NCI-H1048 (cell line): ENCODE measurements at regions not wholly inside any gene's neighbourhood (a gene's known extent, or its start where the extent isn't known, plus 50 kb on each side); places are given as distances from the start of the nearest gene placed in this dataset.

Experiments used
- DNase-seq: peaks from one replicate; lab custom pipeline; 2025; lab: John Stamatoyannopoulos, UW

DNA sequence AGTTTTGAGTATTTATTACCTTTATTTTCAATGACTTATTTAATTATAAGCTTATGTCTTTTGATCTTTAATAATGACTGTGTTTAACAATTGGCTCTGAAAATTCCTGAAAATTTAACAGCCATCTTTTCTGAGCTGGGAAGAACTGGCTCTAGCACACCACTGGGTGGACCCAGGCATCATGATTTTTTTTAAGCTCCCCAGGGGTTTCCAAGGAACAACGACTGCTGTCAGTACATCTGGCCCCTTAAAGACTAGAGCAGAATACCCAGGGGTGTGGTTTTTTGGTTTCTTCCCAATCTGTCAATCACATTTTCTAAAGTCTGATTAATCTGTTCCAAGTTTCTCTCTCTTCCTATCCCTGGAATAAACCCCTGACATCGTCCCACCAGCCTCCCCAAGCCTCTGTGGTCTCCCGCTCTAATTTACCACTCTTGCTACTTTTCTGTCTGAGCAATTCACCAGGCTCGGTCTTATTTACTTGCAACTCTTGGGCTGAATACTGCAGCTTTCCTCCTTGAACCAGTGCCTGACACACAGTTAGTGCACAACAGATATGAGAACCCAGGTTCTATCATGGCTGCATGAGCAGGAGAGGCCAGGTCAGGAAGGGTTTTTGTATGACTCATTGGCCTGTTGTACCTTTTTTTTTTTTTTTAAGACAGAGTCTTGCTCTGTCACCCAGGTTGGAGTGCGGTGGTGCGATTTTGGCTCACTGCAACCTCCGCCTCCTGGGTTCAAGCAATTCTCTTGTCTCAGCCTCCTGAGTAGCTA lies 321.9 kb downstream of the ZSWIM6 start:
- no peak for DNase-seq

DNA sequence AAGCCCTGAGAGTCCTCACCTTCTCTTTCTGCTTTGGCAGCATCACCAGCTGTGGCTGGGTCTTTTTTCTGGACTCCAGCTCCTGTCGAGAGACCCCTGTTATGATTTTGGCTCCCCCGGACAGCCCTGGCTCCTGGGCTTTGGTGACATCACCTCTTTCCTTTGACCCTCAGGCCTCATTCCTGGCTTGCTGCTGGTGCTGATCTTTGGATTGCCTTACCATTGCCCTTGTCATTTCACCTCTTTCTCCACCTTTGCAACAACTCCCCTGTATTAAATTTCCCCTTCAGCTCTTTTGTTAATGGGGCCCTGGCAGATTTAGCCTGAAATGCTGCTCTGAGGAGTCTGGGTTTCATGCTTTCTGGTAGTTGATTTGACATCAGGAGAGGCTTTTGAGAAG lies 322.8 kb downstream of the ZSWIM6 start:
- no peak for DNase-seq

DNA sequence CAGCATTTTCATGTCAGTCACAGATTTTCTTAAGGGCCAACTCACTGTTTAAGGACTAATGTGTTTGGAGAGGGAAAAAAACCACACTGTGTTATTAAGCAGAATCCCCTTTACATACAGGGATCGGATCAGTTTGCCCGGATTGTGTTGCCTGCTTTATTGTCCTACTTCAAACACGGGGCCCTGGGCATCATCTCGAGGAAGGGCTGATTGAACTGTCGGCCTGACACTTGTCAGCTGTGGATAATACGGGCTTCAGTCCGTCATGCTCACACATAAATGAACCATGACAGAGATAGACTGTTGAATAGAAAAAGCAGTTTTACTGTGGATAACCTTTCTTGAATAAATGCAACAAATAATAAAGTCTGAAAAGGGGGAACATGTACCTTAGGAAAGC lies 325.0 kb downstream of the ZSWIM6 start:
- DNase-seq = no peak

DNA sequence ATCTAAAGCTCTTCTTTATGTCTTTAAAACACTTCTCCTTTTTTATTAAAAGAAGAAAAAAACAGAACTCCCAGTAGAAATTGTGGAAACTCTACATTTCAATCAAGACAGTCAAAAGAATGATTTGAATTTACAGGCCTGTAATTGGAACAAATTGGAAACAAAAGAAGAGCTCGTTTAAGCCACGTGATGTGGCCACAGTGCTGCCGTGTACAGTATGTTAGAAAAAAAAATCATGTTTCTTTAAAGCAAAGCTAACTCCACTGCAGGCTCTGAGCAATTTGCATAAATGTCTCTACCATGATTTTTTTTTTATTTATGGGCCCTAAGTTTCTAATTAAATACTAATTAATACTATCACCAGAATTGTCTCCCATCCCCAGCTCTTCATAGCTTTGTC lies 325.6 kb downstream of the ZSWIM6 start:
- no peak for DNase-seq

DNA sequence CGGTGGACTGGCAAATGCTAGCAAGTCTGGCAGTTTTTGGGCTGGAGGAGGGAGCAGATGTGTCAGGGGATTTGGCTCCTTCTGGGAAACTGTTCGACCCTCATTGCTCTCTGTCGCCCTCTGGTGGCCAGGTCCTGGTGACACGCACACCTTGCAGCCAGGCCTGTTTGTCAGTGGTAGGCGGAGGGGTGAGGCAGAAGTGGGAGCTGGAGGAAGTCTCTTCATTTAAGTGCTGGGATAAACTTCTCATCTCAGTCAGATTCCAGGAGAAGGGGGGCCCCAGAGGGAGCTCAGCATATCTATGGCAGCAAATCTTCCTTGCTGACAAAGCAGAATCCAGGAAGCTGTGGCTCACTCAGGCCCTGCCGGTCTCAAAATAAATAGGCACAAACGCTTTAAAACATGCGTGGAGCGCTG lies 326.5 kb downstream of the ZSWIM6 start:
- DNase-seq = peak; percentile 20

DNA sequence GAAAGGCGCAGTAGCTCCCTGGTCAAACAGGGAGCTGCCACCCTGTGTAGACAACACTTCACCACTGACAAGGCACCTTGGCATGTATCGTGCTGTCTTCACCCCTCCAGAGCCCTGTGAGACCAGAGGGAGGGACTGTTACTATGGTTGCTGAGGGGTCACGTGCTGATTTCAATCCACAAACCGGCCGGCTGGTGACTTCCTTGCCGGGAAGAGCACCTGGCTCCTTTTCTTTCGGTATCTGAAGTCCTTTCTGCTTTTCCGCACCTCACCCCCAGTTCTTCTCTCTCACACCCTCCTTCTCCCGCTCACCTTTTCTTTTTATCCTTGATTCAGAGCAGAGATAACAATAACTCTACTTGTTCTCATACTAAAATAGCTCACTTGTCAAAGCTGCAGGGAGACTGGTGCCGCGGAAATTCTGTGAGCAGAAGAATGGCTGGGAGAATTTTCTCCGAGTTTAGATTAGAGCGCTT lies 327.2 kb downstream of the ZSWIM6 start:
- no peak for DNase-seq

DNA sequence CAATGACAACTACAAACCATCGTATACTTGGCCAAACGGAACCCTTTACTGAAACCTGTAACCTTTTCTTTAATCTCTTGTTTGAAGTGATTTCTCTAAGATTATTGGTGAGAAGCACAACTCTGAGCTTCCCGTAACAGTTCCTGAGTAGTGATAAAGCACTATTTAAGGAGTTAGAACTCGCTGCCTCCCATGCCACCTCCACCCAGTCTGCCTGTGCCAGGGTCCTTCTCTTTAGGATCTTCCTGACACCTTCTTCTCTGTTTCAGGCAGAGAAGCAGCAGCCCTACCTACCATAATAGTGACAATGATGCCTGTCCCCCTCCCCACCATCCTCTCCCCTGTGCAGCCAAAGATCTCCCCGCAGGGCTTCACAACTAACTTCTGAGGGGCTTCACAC lies 330.6 kb downstream of the ZSWIM6 start:
- DNase-seq = no peak

DNA sequence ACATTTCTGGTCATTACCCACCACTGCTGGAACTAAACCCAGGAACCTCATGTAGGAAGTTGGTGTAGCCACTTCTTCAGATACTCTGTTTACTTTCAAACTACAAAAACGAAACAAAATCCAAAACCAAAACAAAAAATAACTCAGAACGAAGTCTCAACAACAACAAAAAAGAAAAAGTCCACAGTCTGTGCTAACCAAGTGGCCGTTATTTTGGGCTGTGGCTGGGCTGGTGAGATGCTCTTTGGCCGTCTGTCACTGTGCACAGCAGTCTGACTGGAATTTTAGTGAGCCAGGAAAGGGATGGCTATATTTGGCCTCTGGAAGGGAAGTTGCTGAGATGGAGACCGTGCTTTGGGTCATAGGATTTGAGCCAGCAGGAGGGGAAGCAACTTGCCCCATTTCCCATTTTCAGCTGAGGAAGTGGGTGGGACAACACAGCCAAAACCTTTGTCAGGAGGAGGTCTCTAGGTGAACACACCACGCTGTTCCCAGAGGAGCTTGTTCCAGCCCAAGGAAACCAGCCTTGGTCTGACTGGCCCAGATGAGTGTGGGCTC lies 334.1 kb downstream of the ZSWIM6 start:
- no peak for DNase-seq

DNA sequence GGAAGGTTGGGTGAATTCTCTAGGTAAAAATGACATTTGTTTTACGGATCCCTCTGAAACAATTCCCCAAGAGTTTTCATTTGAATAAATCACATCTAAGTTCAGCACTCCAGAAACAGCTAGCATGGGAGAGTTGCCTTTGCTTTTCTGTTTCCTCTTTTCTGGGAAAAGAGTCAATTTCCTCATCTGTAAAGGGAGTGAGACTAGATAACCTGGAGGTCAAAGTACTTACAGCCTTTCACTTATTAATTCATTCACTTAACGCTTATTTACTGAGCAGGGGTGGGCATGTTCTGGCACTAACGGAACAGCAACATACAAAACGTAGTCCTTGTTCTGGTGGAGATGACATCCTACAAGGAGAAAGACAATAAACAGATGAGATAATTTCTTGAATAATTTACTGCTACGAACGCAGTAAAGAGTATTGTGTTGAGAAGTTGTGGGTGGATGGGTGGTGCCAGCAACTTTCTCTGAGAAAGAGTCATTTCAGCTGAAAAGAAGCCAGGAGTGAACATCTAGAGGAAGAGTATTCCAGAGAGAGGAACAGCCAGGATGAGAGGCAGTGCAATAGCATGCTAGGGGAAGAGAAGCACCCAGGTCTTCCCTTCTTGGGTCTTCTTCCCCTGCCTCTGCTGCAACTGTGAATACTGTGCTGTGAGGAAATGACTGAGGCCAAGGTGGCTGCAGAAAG lies 335.6 kb downstream of the ZSWIM6 start:
- DNase-seq = no peak

DNA sequence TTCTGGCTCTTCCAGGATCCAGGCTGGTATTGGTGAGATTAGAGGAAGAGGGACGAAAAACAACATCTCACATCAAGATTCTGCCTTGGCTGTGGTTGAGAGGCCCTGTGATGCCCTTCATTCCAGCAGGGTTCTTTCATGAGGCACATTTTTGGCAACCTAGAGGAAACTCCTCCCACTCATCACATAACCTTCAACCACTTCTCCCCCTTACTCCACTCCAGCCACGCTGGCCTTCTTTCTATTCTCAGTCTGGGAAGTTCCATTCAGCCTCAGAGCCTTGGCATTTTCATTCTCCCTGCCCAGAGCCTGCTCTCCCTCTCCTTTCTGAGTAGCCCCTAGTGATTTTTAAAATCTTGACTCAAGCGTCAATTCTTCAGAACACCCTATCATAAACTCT lies 337.5 kb downstream of the ZSWIM6 start:
- DNase-seq = no peak

DNA sequence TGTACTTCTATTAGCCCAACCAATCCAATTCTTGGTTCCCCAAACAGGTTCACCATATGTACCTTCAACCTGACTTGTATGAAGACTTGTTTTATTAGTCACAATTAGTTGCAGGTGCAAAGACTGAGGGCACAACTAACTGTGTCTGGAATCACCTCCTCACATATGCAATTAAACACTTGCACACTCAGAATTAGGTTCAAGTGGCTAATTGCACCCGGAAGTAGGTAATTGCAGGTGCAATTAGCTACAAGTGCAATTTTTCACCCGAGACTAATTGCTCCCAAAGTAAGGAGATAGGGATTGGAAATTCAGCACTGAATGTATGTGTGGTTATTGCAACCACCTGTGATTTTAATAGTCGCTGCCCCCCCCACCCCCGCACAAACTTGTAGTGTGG lies 338.9 kb downstream of the ZSWIM6 start:
- no peak for DNase-seq

DNA sequence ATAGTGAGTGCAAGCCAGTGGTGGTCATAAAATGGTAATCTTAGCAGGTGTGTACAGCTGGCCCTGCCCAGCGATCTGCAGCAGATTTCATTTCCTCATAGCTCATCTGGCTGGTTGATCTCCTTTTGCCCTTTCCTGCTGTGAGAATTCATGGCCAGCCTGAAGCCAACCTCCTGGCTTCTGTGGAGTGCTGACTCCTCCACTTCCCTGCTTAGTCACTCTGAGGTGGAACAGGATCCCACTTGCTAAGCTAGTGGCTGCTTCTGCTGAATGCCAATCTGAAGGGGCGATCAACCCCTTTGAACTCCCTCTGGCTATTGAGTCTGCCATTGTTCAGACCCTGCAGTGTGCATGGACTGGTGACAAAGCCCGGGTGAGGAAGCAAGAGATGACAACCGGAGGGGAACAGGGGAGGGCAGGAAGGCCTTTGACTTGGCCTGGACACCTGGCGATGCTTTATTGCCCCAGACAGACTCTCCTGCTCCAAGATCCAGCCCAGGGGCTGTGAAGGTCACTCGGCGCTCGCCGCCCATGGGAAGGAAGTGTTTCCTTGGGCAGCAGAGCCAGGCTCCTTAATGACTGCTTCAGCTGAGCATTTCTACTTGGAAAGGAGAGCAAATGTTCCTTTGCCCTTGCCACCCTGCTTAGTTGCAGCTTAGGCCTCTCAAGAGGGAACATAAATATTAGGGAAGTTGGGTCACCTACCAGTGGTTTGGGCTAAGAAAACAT lies 341.1 kb downstream of the ZSWIM6 start:
- DNase-seq = no peak

DNA sequence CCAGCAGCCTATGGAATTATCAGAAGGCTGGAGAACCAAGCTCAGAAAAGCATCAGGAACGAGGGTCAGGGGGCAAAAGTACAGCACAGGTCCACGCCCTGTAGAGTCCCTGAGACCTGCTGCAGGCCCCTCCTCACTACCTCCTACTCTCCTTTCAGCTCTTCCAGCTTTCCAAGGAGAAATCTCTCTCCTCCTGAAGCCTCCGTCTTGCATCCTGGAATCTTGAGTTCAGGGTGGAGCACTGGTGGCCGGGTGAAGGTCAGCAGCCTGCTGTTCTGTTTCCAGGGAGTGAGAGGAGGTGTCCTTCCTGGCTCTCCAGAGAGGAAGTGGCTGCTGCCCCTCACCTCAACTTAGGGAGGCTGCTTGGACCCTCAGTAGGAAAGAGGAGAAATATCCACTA lies 342.3 kb downstream of the ZSWIM6 start:
- no peak for DNase-seq

DNA sequence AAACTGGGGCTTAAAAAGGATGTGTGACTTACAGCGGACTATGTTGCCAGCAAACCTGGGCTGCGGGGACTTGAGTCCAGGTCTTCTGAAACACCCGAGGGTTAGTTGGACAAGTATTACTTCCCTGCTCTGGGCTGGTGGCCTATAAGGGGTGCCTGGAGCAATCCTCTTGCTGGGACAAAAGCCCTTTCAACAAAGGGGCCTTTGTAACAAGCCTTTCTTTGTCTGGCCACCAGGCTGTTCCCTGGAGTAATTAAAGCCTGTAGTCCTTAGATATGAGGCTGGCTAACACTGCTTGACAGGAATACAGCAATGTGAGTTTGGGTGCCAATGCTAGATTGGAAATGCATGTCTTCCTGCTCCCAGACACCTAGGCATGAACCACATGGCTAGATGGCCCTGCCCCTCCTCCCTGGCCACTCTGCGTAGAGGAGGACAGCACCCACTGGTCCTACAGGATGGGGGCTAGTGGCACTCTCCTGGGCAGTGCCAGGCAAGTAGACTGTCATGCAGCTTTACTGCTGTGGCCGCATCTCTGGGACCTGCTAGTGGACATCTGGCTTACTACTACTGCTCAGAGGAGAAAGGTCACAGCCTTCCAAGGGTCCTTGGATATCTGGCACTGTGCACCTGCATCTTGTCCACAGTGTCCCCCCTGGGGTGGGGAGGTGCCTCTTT lies 343.1 kb downstream of the ZSWIM6 start:
- DNase-seq = no peak

DNA sequence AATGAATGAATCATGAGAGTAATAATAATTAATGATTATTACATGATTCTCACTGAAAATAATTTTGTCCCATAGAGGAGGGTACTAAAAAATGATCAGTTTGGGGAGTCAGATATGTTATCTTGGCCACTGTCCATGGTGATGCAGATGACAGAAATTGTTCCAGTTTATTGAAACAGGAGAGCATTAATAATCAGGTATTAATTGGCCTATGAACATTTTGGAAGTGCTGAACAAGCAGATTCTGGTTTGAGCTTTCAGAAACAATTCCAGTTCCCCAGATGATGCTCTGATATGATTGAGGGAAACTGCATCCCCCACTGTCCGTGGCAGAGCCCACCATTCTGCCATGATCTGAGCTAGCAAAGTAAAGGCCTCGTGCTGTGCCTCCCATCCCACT lies 345.2 kb downstream of the ZSWIM6 start:
- no peak for DNase-seq

DNA sequence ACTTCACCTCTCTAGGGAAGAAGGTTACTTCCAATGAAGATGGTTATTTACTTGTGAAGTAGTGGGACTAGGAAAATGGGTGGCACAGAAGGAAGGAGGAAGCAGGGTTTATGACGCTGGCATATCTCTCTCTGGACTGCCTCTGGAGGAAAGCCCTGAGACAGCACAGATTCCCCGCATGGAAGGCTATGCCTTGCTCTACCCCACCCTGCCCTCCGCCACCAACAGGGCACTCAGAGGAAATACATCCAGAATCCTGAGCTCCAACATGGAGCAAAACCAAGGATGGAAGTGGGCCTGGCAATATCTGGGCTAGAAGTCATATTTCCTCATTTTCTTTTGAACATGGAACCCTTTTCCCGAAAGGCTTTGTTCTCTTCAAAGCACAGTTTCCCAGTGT lies 346.9 kb downstream of the ZSWIM6 start:
- no peak for DNase-seq

DNA sequence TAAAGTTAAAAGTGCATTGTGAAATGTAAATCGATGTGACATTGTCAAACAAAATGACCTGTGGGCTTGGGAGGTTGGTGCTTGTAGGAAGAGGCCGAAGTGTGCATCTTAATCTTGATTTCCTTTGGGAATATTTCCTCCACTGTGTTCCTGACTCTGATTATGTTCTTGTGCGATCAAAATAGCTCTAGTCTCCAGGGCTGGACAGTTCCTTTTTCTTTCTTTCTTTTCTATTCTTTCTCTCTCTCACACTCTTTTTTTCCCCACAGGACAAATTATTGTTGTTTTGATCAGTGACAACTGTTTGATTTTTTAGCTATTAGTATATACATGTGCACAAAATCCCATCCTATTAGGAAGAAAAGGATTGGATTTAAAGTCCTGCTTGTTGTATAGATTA lies 347.5 kb downstream of the ZSWIM6 start:
- DNase-seq = no peak

DNA sequence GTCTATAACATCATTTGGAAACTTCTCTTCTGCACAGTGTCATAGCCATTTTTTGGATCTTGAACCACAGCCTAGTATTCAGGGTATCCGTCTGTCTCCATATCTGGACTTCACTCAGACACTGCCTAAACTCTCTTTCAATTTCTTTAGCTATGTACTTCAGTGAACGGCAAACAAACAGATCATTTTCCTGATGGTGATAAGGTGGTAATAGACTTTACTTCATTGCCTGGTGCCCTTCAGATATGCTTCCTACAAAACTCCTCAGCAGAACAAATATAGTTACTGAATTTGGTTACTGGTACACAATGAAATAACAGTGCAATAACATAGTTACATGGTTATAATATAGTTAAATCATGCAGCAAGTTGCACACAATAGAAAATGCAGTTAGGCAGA lies 348.2 kb downstream of the ZSWIM6 start:
- DNase-seq = no peak

DNA sequence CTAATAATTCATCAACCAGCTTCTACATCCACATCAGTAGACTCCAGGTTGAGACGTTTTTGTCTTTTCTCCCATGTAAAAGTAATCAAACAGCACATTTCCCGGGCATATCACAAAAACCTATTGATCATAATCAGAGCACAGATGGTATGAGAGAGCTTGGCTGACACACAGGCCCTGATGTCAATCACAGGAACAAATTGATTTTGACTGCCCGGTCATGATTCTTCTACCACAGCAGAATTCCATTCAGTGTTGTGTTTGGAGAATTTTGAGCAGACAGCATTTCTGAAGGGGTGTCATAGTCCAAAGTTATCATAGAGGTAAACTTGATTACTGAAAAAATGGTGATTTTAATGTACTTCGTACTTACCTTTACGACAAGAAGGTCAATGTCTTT lies 351.1 kb downstream of the ZSWIM6 start:
- no peak for DNase-seq

DNA sequence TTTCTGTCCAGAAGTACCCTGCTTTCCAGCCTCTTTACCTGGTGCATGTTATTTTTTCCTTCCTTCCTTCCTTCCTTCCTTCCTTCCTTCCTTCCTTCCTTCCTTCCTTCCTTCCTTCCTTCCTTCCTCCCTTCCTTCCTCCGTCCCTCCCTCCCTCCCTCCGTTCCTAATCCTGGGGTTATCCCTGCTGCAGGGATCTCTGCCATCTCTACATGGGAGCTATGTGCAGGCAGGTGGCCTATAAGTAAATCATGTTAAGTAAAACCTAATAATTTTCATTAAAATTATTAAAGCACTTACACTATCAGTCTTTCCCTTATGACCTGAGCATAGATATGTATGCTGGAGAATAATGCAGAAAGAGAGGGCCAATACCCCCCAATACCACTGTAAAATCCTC lies 351.9 kb downstream of the ZSWIM6 start:
- no peak for DNase-seq

DNA sequence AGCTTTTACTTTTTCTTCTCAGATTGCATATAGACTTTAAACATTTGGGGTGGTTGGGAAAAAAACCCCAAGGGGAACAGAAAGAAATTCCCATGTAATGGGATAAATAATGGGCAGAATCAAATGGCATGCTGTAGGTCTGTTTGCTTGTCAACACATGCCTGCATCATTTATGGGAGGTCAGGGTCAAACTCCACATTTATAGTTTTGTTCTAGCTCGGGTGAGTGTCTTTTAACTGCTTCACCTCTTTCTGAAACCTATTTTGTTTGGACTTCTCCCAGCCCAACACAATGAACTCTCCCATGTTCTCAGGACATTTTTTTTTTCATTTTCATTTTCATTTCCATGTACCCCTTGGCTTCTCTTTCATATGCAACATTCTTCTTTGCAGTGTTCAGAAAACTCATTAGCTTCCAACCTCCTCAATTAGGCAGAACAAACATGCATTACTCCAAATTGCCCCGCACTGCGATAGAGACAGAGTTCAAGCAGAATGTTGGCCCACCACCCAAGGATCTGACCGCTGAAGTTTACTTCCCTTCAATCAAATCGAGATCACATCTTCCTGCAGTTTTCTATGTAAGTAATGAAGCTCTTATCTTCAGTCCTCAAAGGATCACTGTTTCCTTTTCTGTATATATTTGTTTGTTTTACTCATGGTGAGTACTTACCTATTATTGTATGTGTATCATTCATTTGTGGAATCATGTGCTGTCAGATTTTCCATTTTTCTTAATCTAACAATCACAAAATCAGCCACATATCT lies 354.6 kb downstream of the ZSWIM6 start:
- DNase-seq = no peak
